Choroid plexus epithelial cell (primary cell): ENCODE measurements at regions not wholly inside any gene's neighbourhood (a gene's known extent, or its start where the extent isn't known, plus 50 kb on each side); places are given as distances from the start of the nearest gene placed in this dataset.

Source experiments
- DNase-seq: peaks from one replicate; pipeline ENCODE4 v3.0.0-alpha.2; 2010; ENCODE audit warnings: low read depth
- H3K4me3 ChIP-seq: 2 replicates; pipeline ENCODE4 v1.5.1; 2011; ENCODE audit warnings: low read depth, mild to moderate bottlenecking, control low read depth, low read length, moderate library complexity
- TF ChIP-seq, protein P1 (sequence below): conservative IDR thresholded peaks from 2 replicates; pipeline ENCODE4 v1.5.1; 2011; ENCODE audit warnings: low read depth, mild to moderate bottlenecking, control low read depth, inconsistent platforms, low read length, moderate library complexity

GRCh38 chr13:107568181-107568580, 647.2 kb downstream of the LIG4 start:
- TF ChIP-seq, protein P1, sequence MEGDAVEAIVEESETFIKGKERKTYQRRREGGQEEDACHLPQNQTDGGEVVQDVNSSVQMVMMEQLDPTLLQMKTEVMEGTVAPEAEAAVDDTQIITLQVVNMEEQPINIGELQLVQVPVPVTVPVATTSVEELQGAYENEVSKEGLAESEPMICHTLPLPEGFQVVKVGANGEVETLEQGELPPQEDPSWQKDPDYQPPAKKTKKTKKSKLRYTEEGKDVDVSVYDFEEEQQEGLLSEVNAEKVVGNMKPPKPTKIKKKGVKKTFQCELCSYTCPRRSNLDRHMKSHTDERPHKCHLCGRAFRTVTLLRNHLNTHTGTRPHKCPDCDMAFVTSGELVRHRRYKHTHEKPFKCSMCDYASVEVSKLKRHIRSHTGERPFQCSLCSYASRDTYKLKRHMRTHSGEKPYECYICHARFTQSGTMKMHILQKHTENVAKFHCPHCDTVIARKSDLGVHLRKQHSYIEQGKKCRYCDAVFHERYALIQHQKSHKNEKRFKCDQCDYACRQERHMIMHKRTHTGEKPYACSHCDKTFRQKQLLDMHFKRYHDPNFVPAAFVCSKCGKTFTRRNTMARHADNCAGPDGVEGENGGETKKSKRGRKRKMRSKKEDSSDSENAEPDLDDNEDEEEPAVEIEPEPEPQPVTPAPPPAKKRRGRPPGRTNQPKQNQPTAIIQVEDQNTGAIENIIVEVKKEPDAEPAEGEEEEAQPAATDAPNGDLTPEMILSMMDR = no peak
- H3K4me3 ChIP-seq = no peak overlapping the region
- peak; percentile 46 for DNase-seq

DNA sequence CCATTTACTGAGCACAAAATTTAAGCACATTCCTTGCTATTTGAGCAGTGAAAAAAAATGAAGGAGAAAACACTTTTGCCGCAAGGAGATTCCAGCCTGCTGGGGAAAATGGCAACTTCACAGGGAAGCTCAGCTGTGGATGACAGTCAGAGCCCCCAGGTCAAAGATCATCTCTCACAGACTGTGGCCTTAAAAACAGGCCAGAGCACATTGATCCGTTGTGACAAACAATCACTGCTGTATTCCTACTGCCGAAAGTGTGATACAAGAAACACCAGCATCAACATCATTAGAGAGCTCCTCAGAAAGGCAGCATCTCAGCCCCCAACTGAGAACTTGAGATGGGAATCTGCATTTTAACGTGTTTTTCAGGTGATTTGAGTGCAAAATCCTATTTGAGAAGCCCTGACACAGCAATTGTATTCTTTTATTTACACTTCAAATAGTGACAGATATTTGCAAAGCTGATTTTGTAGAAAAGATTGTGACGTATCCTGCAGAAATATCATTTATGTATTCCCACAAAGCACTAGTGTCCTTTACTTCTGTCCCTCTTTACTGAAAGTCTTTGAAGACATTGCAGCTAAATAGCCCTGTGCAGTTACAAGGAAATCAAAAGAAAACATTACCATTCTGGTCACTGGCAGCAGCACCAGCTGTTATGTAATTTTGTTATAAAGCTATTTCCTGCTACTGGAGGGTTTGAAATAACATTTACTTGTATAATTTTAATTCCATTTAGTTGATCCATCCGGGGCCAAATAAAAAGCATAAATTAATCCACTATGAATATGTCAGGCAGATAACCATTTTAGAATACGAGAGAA, 652.0 kb downstream of the LIG4 start:
- TF ChIP-seq, protein P1 = no peak
- peak; percentile 45 for DNase-seq

DNA sequence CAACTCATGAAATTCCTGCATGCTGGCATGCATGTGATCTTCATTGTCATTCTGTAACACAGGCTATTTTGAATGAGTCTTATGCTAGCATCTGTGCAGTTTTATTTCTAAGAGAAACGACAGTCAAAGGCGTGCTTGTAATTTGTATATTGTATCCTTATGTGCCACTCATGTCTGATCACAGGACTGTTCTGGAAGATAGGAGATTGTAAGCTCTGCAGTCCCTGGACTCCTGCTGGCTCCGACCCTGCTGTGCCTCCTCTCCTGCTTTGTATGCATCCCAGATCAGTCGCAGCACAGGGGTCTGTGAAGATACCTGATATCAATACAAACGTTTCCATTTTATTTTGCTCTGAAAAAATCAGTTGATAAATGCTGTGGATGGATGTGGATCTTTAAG, 653.1 kb downstream of the LIG4 start:
- TF ChIP-seq, protein P1 = no peak
- DNase-seq = no peak
- no peak overlapping the region for H3K4me3 ChIP-seq

More for the DNA sequence above, 652.0 kb downstream of the LIG4 start:
- no peak overlapping the region for H3K4me3 ChIP-seq

- TF ChIP-seq, protein P1 = no peak
- no peak for DNase-seq
- no peak overlapping the region for H3K4me3 ChIP-seq
These were observed 660.9 kb downstream of the LIG4 start for GRCh38 chr13:107554460-107554859.

GRCh38 chr13:107553838-107554237, 661.5 kb downstream of the LIG4 start:
- TF ChIP-seq, protein P1 = no peak
- peak; percentile 39 for DNase-seq
- H3K4me3 ChIP-seq = no peak overlapping the region

- no peak overlapping the region for H3K4me3 ChIP-seq
- TF ChIP-seq, protein P1 = no peak
- DNase-seq = peak; percentile 56
These were observed 663.8 kb downstream of the LIG4 start for GRCh38 chr13:107551521-107551920.

DNA sequence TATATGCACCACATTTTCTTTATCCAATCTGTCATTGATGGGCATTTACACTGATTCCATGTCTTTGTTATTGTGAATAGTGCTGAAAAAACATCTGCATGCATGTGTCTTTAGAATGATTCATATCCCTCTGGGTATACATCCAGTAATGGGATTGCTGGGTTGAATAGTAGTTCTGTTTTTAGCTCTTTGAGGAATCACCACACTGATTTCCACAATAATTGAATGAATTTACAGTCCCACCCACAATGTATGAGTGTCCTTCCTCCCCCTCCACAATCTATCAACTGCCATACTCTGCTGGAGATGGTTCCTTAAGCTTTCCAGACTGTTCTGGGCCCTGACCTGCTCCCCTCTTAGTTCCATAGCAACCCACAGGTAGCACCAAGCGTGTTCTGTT, 667.0 kb downstream of the LIG4 start:
- peak; percentile 18 for DNase-seq
- H3K4me3 ChIP-seq = no peak overlapping the region
- TF ChIP-seq, protein P1 = no peak
